Activated T-helper 1 cell treated with anti-CD3 and anti-CD28 coated beads, Interleukin-12 subunit alpha, Interleukin-12 subunit beta, Interleukin-2, Interleukin-4 antibody, amounts not matched to agents 30 ng/mL and 10 ng/mL and 1 ng/mL, durations not matched to agents 14 hours and 24 hours and 36 hours (primary cell): ENCODE measurements at regions not wholly inside any gene's neighbourhood (a gene's known extent, or its start where the extent isn't known, plus 50 kb on each side); places are given as distances from the start of the nearest gene placed in this dataset.

Experiments
- DNase-seq: peaks from one replicate; pipeline ENCODE4 v3.0.0; 2021; ENCODE audit warnings: low spot score
- H3K27ac Mint-ChIP-seq: one replicate; pipeline ENCODE4 v1.8.0; 2021; ENCODE audit warnings: mild to moderate bottlenecking, mixed read lengths
- H3K27me3 Mint-ChIP-seq: one replicate; pipeline ENCODE4 v1.8.0; 2022; ENCODE audit warnings: mild to moderate bottlenecking, moderate library complexity, mixed read lengths; ENCODE audit not compliant: insufficient read depth
- H3K36me3 Mint-ChIP-seq: one replicate; pipeline ENCODE4 v1.8.0; 2021; ENCODE audit warnings: low read depth, mixed read lengths
- H3K4me1 Mint-ChIP-seq: one replicate; pipeline ENCODE4 v1.8.0; 2021; ENCODE audit warnings: low read depth, mixed read lengths
- H3K4me3 Mint-ChIP-seq: one replicate; pipeline ENCODE4 v1.8.0; 2021; ENCODE audit warnings: mild to moderate bottlenecking, moderate library complexity, mixed read lengths
- H3K9me3 Mint-ChIP-seq: one replicate; pipeline ENCODE4 v1.8.0; 2021; ENCODE audit warnings: mixed read lengths
- intact Hi-C: fragments of 100-400 bp; cut with micrococcal nuclease; formaldehyde crosslinking; loops from one replicate; pipeline ENCODE4 v1.15.1; 2024

- H3K4me3 Mint-ChIP-seq, result no peak overlapping the region
- intact Hi-C loops, result no loop called here
- peaks cover 35% of the 10 kb centered on the region for H3K9me3 Mint-ChIP-seq
- H3K36me3 Mint-ChIP-seq, result peaks cover 41% of the 10 kb centered on the region
- no peak for DNase-seq
- H3K4me1 Mint-ChIP-seq, result peaks cover 19% of the 10 kb centered on the region
- H3K27ac Mint-ChIP-seq, result no peak overlapping the region
- no peaks in the 10 kb centered on the region for H3K27me3 Mint-ChIP-seq
Measured at GRCh38 chr2:144317071-144317738, 202.7 kb downstream of the ZEB2 start.

GRCh38 chr2:144310889-144311608, 208.9 kb downstream of the ZEB2 start:
- no peak overlapping the region for H3K4me3 Mint-ChIP-seq
- peaks cover 32% of the 10 kb centered on the region for H3K36me3 Mint-ChIP-seq
- peaks cover 54% of the 10 kb centered on the region for H3K9me3 Mint-ChIP-seq
- no peak for DNase-seq
- intact Hi-C loops, result no loop called here
- H3K4me1 Mint-ChIP-seq, result peaks cover 25% of the 10 kb centered on the region
- no peaks in the 10 kb centered on the region for H3K27me3 Mint-ChIP-seq
- no peak overlapping the region for H3K27ac Mint-ChIP-seq

- peaks cover 28% of the 10 kb centered on the region for H3K36me3 Mint-ChIP-seq
- no peaks in the 10 kb centered on the region for H3K27me3 Mint-ChIP-seq
- DNase-seq, result no peak
- H3K27ac Mint-ChIP-seq, result no peak overlapping the region
- peaks cover 28% of the 10 kb centered on the region for H3K4me1 Mint-ChIP-seq
- H3K4me3 Mint-ChIP-seq, result no peak overlapping the region
- intact Hi-C loops, result no loop called here
- H3K9me3 Mint-ChIP-seq, result peaks cover 52% of the 10 kb centered on the region
Measured at GRCh38 chr2:144310484-144310883, 209.4 kb downstream of the ZEB2 start.

GRCh38 chr2:144307711-144308110, 212.2 kb downstream of the ZEB2 start:
- H3K9me3 Mint-ChIP-seq, result peaks cover 46% of the 10 kb centered on the region
- no peaks in the 10 kb centered on the region for H3K27me3 Mint-ChIP-seq
- intact Hi-C loops, result loop anchor here (5.0 kb wide), 1 partner anchor 840 kb away; no protein-coding TSS in a partner anchor
- peaks cover 37% of the 10 kb centered on the region for H3K4me1 Mint-ChIP-seq
- peaks cover 19% of the 10 kb centered on the region for H3K36me3 Mint-ChIP-seq
- no peak overlapping the region for H3K4me3 Mint-ChIP-seq
- no peak overlapping the region for H3K27ac Mint-ChIP-seq
- DNase-seq, result no peak

- H3K36me3 Mint-ChIP-seq, result peaks cover 8% of the 10 kb centered on the region
- H3K27me3 Mint-ChIP-seq, result no peaks in the 10 kb centered on the region
- DNase-seq, result no peak
- no peak overlapping the region for H3K4me3 Mint-ChIP-seq
- peaks cover 26% of the 10 kb centered on the region for H3K9me3 Mint-ChIP-seq
- intact Hi-C loops, result no loop called here
- peak overlapping the region; percentile 15 for H3K27ac Mint-ChIP-seq
- H3K4me1 Mint-ChIP-seq, result peaks cover 16% of the 10 kb centered on the region
Measured at GRCh38 chr2:144304202-144304601, 215.7 kb downstream of the ZEB2 start.

- intact Hi-C loops, result no loop called here
- H3K27me3 Mint-ChIP-seq, result no peaks in the 10 kb centered on the region
- H3K9me3 Mint-ChIP-seq, result peaks cover 11% of the 10 kb centered on the region
- peaks cover 11% of the 10 kb centered on the region for H3K36me3 Mint-ChIP-seq
- H3K27ac Mint-ChIP-seq, result no peak overlapping the region
- no peak overlapping the region for H3K4me3 Mint-ChIP-seq
- DNase-seq, result no peak
- peaks cover 15% of the 10 kb centered on the region for H3K4me1 Mint-ChIP-seq
Measured at GRCh38 chr2:144300632-144301031, 219.3 kb downstream of the ZEB2 start.

- H3K36me3 Mint-ChIP-seq, result peaks cover 12% of the 10 kb centered on the region
- H3K4me3 Mint-ChIP-seq, result no peak overlapping the region
- H3K27ac Mint-ChIP-seq, result no peak overlapping the region
- H3K9me3 Mint-ChIP-seq, result peaks cover 13% of the 10 kb centered on the region
- H3K4me1 Mint-ChIP-seq, result no peaks in the 10 kb centered on the region
- no peaks in the 10 kb centered on the region for H3K27me3 Mint-ChIP-seq
- intact Hi-C loops, result no loop called here
- no peak for DNase-seq
Measured at GRCh38 chr2:144290276-144290675, 229.6 kb downstream of the ZEB2 start.

- Mint-ChIP-seq H3K4me3 (no peak overlapping the region), H3K27ac (no peak overlapping the region), H3K36me3 (peaks cover 6% of the 10 kb centered on the region), H3K9me3 (peaks cover 13% of the 10 kb centered on the region), H3K27me3 (no peaks in the 10 kb centered on the region), H3K4me1 (no peaks in the 10 kb centered on the region)
- no peak for DNase-seq
- intact Hi-C loops, result no loop called here
Measured at GRCh38 chr2:144288438-144288837, 231.5 kb downstream of the ZEB2 start.

GRCh38 chr2:144285324-144285723, 234.6 kb downstream of the ZEB2 start:
- H3K4me3 Mint-ChIP-seq, result no peak overlapping the region
- no peak overlapping the region for H3K27ac Mint-ChIP-seq
- H3K27me3 Mint-ChIP-seq, result no peaks in the 10 kb centered on the region
- intact Hi-C loops, result no loop called here
- H3K4me1 Mint-ChIP-seq, result peaks cover 4% of the 10 kb centered on the region
- peaks cover 3% of the 10 kb centered on the region for H3K9me3 Mint-ChIP-seq
- no peak for DNase-seq
- H3K36me3 Mint-ChIP-seq, result peaks cover 3% of the 10 kb centered on the region

GRCh38 chr2:144281476-144281875, 238.4 kb downstream of the ZEB2 start:
- H3K4me3 Mint-ChIP-seq, result no peak overlapping the region
- intact Hi-C loops, result loop anchor here (5.0 kb wide), 1 partner anchor 44 kb away; no protein-coding TSS in a partner anchor
- no peaks in the 10 kb centered on the region for H3K9me3 Mint-ChIP-seq
- H3K27ac Mint-ChIP-seq, result no peak overlapping the region
- H3K36me3 Mint-ChIP-seq, result no peaks in the 10 kb centered on the region
- H3K27me3 Mint-ChIP-seq, result no peaks in the 10 kb centered on the region
- peaks cover 15% of the 10 kb centered on the region for H3K4me1 Mint-ChIP-seq
- no peak for DNase-seq

GRCh38 chr2:144280009-144280408, 239.9 kb downstream of the ZEB2 start:
- intact Hi-C loops, result loop anchor here (5.0 kb wide), 1 partner anchor 43 kb away; no protein-coding TSS in a partner anchor
- H3K27ac Mint-ChIP-seq, result no peak overlapping the region

GRCh38 chr2:144279165-144279564, 240.8 kb downstream of the ZEB2 start:
- Mint-ChIP-seq H3K27me3 (no peaks in the 10 kb centered on the region), H3K4me3 (no peak overlapping the region), H3K9me3 (no peaks in the 10 kb centered on the region), H3K4me1 (peaks cover 15% of the 10 kb centered on the region), H3K36me3 (no peaks in the 10 kb centered on the region), H3K27ac (no peak overlapping the region)
- intact Hi-C loops, result no loop called here
- no peak for DNase-seq

More at GRCh38 chr2:144280009-144280408, 239.9 kb downstream of the ZEB2 start:
- no peaks in the 10 kb centered on the region for H3K36me3 Mint-ChIP-seq
- H3K9me3 Mint-ChIP-seq, result no peaks in the 10 kb centered on the region
- H3K27me3 Mint-ChIP-seq, result no peaks in the 10 kb centered on the region
- DNase-seq, result no peak
- no peak overlapping the region for H3K4me3 Mint-ChIP-seq
- peaks cover 15% of the 10 kb centered on the region for H3K4me1 Mint-ChIP-seq

GRCh38 chr2:144277622-144278354, 242.1 kb downstream of the ZEB2 start:
- Mint-ChIP-seq H3K27me3 (no peaks in the 10 kb centered on the region), H3K9me3 (no peaks in the 10 kb centered on the region), H3K27ac (no peak overlapping the region), H3K4me3 (no peak overlapping the region), H3K36me3 (peaks cover 3% of the 10 kb centered on the region), H3K4me1 (peaks cover 15% of the 10 kb centered on the region)
- DNase-seq, result no peak
- intact Hi-C loops, result no loop called here
